SK-MEL-5 (cell line): ENCODE measurements at regions not wholly inside any gene's neighbourhood (a gene's known extent, or its start where the extent isn't known, plus 50 kb on each side); places are given as distances from the start of the nearest gene placed in this dataset.

Experiments
- DNase-seq: peaks from one replicate; pipeline ENCODE4 v3.0.0-alpha.2; 2016; ENCODE audit warnings: low read depth, low spot score
- in situ Hi-C: cut with HindIII; loops from 2 replicates; pipeline ENCODE4 v1.10.0; 2016; ENCODE audit warnings: low sequenced_read_pairs, high pct_unique_total_duplicates, low pct_unique_long_range_greater_than_20kb

DNA sequence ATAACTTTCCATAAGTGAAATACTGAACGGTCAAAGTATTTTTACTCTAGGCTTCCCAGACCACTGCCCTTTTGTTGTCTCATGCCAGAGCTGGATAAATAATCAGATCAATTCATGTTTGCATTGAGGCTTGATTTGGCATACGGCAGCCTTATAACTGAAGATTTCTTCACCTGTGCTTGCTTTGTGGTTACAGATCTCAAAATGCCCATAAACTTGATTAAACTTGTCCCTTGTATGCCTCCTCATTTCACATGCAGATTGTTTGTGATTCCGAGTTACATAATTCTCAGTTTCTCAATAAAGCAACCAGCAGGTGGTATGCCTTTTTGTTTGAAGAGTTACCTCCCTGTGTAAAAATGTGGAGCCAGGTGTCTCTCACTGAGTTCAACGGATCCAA, 211.4 kb upstream of the LRIG1 start:
- in situ Hi-C loops = no loop called here
- DNase-seq = no peak

DNA sequence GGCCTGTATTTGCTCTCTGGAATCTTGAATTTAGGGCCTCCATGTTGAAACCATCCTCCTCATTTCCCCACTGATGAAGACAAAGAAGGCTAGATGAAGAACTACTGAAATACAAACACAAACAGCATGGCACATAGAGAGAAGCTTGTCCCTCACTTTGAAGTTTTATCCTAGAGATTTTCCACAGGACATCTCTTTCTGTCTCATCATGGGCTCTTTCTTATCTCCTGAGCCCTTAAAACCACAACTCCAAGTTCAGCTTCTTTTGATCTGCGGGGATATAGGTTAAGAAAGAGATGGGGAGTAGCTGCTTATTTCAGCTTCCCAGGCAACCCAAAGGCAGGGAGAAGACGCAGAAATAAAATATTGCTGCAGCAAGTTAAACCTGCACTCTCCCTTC, 213.1 kb upstream of the LRIG1 start:
- no peak for DNase-seq
- in situ Hi-C loops = no loop called here

DNA sequence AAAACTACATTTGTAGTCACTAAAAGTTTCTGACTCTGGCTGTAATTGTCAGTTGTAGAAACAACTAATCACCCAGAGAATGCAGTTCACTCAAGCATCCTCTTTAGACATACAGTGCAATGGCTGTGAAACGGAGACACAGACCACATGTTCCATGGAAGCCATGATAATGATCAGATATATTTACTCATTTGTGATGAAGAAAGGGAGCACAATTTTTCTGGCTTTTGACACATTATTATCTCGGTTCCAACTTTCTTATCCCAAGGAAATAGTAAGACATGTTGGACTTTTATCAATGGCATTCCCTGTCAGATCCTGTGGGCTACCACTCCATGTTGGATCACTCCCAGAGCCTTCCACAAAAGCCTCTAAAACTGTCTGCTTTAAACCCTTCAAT, 215.0 kb upstream of the LRIG1 start:
- in situ Hi-C loops = no loop called here
- DNase-seq = no peak

DNA sequence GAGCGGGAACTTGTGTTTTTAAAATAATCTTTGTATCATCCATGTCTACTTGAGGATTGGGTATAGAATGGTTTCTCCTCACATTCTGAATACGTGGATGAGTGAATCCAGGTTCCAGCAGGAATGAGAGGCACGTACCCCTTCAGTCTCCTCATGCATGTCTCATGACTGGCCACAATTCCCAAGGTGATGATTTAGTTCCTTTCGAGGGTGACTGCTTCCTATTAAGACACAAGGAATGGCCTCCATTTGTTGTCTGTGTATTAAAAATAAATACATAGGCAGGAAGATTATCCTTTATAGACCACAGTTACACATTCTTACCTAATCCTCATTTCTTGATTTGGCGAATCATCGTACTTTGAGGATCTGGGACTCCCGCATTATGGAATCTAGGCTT, 217.0 kb upstream of the LRIG1 start:
- no peak for DNase-seq
- in situ Hi-C loops = no loop called here

DNA sequence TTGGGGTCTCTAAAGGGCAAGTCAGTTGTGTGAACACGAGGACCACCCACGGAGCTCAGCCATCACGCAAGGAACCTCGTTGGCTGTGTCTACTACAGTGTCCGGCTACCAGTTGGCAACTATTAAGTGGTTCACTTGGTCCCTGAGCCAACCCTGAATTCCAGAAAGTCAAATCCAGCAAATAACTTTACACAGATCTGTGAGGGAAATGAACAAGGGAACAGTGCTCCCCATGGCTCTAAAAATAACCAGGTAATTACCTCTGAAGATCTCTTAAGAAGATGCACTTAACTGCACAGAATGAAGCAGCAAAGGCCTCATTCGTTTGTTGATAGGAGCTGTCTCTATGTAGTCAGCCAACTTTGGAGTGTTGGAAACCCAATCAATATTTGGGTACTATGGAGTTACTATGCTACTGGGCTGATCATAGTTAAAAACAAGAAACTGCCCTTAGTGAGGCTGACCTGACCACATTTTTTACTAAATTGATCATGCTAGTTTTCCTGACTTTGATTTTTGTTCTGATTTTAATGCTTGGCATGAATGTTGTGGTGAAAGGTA, 219.1 kb upstream of the LRIG1 start:
- DNase-seq = no peak
- in situ Hi-C loops = no loop called here

DNA sequence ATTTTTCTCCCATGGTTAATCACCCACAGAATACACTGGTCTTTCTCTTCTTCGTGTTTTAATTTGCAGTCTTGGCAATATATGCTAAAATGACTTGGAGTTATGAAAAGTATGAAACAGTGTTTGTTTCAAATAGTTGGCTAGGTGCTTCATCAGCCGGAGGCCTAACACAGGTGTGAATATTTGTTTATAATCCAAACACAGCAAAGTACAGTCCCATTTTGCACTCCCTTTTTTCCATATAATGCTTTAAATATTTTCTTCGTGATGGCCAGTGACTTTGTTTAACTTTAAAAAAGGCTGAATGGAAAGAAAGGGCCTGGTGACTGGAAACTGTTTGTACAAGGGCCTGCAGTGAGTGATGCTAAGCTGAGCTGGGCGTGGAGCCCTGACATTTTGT, 219.7 kb upstream of the LRIG1 start:
- in situ Hi-C loops = no loop called here
- no peak for DNase-seq

DNA sequence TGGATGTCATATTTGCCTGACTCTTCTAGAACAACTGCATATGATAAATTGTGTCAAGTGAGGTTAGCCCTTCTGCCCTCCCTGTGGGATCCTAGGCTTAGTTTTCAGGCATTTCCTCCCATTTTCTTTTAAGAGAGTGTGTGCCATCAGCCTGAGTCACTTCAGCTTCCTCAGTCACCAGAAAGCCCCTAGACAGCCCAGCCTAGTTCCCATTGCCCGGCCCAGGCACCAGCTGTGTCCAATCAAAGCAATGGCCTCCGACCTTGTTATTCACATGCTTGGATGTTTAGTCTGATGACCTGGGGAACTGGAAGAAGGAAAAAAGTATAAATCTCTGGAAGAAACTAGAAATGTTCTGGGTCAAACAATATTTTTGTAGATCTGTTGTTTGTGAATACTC, 221.9 kb upstream of the LRIG1 start:
- no peak for DNase-seq
- in situ Hi-C loops = no loop called here

DNA sequence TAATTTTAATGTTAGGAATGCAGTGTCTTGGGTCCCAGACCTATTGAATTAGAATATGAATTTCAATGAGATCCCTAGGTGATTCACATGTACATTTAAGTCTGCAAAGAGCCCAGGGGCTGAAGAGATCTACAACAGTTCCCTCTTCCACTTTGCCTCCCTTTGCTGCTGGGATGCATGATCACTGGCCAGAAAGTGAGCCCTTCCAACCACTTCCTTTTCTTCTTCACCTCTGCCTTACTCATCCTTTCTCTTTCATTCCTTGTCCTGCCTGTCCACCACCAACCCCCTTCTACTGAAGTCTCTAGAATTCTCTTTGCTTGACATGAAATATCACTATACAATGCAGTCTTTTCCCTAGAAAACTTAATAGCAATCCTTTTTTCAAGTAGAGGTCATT, 222.4 kb upstream of the LRIG1 start:
- no peak for DNase-seq
- in situ Hi-C loops = no loop called here

DNA sequence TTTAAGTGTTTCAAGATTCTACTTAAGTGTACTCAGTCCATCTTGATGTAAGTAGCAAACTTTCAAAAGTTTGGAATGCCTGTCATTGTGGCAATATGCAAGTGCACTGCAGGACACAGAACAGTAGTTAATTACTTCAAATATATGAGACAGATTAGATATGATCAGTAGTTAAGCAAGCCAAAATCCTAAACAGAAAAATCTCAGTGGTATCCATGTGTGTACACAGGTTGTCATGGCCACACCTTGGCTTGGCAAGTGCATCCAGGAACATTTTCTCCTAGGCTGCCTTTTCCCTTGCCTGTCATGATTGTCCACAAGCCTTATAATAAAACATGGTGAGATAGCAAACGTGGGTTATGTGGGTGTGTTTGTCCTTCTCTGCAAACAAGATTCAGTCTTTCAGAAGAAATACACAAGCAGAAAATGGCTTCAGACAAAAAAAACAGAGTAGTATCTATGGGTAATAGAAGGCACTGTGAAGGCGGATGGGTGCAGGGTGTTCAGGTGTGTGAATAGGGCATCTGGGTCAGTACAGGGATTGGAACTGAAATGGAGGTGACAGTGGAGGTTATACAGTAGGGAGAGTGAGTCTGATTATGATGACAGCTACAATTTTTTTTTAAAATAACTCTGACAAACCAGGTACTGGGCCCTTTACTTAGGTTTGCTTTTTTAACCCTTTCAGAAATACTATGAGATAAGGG, 229.0 kb upstream of the LRIG1 start:
- DNase-seq = no peak
- in situ Hi-C loops = no loop called here

DNA sequence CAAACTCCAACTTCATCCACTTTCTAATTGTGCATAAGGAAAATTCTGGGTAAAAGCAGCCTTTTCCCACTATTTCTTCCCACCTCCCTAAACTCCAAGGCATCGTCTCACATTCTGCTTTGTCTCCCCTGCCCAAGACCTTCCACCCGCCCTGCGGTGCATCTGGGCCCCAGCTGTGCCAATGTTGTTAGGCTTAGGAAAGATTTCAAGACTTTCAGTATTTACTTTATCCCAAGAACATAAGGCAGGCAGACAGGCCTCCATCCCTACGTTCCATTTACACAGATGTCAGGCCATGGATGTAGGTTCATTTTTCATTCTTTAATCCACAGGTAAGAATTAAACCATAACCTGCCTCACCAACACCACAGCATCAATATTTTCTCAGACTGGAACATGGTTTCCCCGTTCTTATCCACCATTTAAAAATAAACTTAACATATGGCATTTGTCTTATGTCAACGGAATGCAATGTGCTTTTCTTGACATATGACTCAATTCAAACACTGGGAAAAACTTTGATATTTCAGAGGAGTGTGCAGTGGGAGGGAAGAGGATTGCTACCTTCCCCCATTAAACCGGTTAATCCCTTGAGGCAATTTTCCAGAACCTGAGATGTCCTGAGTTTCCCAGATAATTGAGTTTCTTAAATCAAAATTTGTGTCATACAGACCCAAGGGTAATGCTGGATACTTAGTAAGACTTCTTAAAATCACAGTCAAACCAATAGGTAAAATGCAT, 238.0 kb upstream of the LRIG1 start:
- no peak for DNase-seq
- in situ Hi-C loops = no loop called here

DNA sequence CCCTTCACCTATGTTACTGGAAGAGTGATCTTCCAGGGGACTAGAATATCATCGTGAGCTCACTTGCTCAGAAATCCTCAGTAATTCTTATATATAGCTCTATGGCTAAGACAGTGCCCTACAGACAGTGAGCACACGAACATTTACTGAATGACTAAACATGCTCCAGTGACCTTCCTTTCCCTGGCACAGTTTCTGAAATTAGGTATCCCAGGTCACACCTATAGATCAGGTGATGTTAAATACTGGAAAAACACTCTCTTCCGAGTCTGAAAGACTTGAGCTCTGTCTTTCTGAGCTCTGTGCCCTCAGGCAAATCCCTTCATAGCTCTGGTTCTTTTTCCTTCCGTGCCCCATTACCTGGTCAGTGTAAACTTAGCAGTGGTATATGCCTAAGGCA, 239.4 kb upstream of the LRIG1 start:
- in situ Hi-C loops = no loop called here

DNA sequence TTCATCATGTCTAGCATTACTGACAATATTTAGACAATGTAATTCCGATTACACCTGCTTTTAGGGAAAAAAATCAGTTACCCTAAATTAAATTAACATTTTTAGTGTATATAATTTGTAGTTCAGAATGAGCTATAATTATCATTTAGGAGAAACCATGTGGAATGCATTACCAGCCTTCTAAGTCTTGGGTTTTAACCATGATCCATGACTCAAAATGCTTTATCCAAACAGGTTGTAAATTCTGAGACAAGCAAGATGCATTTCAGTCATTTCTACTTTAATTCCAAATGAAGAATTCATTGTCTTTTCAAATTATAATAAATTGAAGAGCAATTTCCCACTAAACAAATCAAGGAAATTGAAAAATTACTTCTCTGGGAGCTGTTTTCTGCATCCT, 243.7 kb upstream of the LRIG1 start:
- in situ Hi-C loops = no loop called here

More for the DNA sequence above, 239.4 kb upstream of the LRIG1 start:
- no peak for DNase-seq

DNA sequence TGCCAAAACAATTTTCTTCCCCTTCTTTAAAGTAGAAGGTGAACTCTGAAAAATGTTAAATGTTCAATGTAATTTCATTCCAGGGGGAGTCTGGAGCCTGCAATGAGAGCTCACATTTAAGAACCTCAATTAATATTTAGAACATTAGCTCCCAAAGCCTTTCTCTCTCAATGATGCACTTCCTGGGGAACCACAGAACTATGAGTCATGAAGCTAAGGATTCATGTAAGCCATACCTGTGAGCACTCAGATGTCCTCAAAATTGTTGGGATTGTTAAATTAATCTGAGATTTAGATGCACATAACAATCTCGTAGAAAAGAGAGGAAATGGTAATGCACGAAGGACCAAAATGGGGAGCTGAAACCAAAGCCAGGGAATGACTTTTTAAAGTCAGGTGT, 244.2 kb upstream of the LRIG1 start:
- in situ Hi-C loops = no loop called here
- no peak for DNase-seq

More for the DNA sequence above, 243.7 kb upstream of the LRIG1 start:
- no peak for DNase-seq

DNA sequence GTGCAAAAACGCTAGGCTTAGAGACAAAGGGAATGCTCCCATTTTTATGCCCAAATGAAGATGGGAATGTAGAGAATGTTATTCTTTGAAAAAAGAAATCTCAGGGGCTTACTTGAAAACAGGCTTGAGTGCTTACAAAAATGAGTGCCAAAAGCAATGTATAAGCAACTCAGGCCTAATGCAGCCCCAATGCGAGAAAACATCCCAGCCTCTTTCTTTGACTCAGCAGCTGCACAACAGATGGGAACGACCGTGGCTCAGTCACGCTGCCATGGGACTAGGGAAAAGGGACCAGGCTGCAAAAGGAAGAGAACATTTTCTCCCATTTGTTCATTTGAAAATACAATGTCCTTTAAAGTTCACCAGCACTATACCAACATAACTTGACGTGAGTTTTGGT, 246.4 kb upstream of the LRIG1 start:
- in situ Hi-C loops = no loop called here
- no peak for DNase-seq

DNA sequence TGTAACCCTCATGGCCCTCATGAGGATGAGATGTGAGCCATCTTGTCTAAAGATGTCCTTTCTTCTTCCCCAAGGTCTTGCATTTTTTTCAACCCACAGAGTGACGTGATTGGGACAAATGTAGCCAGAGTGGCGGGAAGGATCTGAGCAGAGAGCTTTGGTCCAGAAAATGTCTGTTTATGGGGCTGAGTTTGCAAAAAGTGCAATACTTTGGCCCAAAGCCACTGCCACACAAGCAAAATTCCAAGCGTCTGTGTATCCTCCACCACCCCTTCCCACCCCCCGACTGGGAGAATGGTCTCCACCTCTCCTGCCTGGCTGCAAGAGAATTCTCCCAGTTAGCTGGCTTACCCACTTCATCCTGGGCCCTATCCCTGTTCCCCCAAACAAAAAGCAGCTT, 246.9 kb upstream of the LRIG1 start:
- no peak for DNase-seq
- in situ Hi-C loops = no loop called here

DNA sequence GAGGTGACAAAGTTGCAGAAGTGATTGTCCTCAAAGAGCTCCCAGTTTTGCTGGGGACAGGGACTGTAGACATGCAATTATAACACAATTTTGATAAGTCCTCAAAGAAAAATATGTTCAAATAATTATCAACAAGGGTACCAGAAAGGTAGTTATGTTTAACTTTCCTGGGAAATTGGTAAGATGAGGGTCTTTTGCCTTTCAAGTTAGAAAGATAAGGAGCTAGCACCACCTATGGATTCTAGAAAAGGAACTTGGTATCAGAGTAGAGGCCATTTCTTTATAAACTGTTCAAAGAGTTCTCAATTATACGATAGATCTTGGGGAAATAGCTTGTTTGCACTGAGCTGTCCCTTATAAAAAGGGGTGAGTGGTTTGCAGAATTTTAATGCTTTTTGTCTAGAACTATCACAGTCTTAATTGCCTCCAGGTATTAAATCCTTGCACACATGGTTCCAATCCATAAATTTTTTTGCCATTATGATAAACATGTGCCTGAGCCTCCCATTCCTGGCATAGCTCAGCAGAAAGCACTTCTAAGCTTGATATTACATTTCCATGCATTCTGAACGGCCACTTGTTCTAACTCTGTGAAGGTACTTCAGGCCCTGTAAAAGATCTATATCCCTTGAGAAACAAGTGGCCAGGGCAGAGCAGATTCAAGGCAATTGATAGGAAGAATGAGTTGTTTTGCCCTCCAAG, 247.5 kb upstream of the LRIG1 start:
- DNase-seq = no peak
- in situ Hi-C loops = no loop called here

DNA sequence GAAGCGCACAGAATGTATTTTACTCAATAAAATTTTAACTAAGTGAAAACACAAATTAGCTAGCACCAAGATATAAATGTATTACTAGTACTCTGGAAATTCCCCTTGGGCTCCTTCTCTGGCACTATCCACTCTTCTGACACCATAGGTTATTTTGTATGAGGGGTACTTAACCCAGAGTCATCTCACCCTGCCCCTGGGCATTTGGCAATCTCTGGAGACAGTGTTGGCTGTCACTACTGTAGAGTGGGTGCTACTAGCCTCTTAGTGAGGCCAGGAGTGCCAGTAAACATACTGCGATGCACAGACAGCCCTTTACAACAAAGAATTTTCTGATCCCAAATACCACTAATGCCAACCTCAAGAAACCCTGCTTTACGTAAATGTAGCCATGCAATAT, 246.3 kb upstream of the KBTBD8 start:
- no peak for DNase-seq
- in situ Hi-C loops = no loop called here

DNA sequence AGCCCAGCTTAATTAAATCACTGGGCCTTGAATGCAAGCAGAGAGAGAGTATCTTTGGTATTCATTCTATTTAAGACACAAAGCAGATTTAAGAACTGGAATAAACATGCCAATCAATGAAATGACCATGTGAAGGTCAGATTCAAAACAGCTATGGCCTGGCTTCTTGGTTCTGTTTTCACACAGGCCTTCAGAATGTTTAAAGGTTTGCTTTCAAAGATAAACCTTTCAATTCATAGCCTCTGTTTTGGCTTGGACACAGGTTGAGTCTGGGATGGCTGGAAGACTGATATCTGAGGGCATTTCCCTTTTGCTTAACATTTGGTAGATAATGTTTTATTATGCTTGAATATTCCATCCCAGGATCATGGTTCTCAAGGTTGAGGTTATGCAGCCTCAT, 244.4 kb upstream of the KBTBD8 start:
- in situ Hi-C loops = no loop called here

DNA sequence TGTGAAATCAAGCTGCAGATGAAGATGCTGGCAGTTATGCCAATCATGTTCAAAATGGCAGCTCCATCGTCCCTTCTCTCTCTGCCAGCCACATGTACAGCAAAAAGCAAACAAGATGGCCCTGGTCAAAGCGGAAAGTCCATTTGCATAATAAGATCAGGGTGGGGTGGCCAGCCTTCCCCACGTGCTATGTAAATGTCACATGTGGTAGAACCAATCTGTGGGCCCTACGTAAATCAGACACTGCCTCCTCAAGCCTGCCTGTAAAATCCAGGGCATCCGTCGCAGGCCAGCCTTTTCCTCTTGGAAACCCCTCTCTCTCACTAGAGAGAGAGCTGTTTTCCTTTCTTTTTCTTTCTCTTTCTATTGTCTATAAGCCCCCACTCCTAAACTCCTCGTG, 243.5 kb upstream of the KBTBD8 start:
- in situ Hi-C loops = no loop called here
- no peak for DNase-seq

More for the DNA sequence above, 244.4 kb upstream of the KBTBD8 start:
- no peak for DNase-seq
